GM19043 (cell line): ENCODE measurements at regions not wholly inside any gene's neighbourhood (a gene's known extent, or its start where the extent isn't known, plus 50 kb on each side); places are given as distances from the start of the nearest gene placed in this dataset.

Source experiments
- ATAC-seq: cut with Tn5 transposase; IDR thresholded peaks from one replicate; pipeline ENCODE4 v1.9.1; 2021; ENCODE audit warnings: low read depth; ENCODE audit not compliant: unreplicated experiment

- ATAC-seq: no peak
Measured at GRCh38 chr3:30456264-30456663, 150.1 kb upstream of the TGFBR2 start.

- ATAC-seq: no peak
Measured at GRCh38 chr3:30457081-30457480, 149.3 kb upstream of the TGFBR2 start.

GRCh38 chr3:30457726-30458125 lies 148.7 kb upstream of the TGFBR2 start:
- no peak for ATAC-seq

- no peak for ATAC-seq
Measured at GRCh38 chr3:30458376-30459171, 147.8 kb upstream of the TGFBR2 start.

GRCh38 chr3:30461311-30461710 lies 145.1 kb upstream of the TGFBR2 start:
- ATAC-seq: no peak

GRCh38 chr3:30462721-30463470 lies 143.5 kb upstream of the TGFBR2 start:
- ATAC-seq: no peak

GRCh38 chr3:30464381-30464780 lies 142.0 kb upstream of the TGFBR2 start:
- no peak for ATAC-seq

- no peak for ATAC-seq
Measured at GRCh38 chr3:30465454-30465853, 140.9 kb upstream of the TGFBR2 start.

- ATAC-seq: no peak
Measured at GRCh38 chr3:30467596-30468238, 138.7 kb upstream of the TGFBR2 start.

GRCh38 chr3:30469133-30469532 lies 137.3 kb upstream of the TGFBR2 start:
- ATAC-seq: no peak

- ATAC-seq: no peak
Measured at GRCh38 chr3:30470496-30470895, 135.9 kb upstream of the TGFBR2 start.

- ATAC-seq: no peak
Measured at GRCh38 chr3:30471066-30471465, 135.3 kb upstream of the TGFBR2 start.

GRCh38 chr3:30471796-30472489 lies 134.5 kb upstream of the TGFBR2 start:
- ATAC-seq: no peak

GRCh38 chr3:30473374-30474051 lies 132.9 kb upstream of the TGFBR2 start:
- no peak for ATAC-seq

- ATAC-seq: no peak
Measured at GRCh38 chr3:30474371-30474770, 132.0 kb upstream of the TGFBR2 start.

GRCh38 chr3:30475038-30475808 lies 131.2 kb upstream of the TGFBR2 start:
- peak; percentile 78 for ATAC-seq

GRCh38 chr3:30475809-30476178 lies 130.6 kb upstream of the TGFBR2 start:
- no peak for ATAC-seq

- peak; percentile 38 for ATAC-seq
Measured at GRCh38 chr3:30476368-30477084, 129.9 kb upstream of the TGFBR2 start.
